Heart left ventricle (tissue), 13 donors: ENCODE measurements at regions not wholly inside any gene's neighbourhood (a gene's known extent, or its start where the extent isn't known, plus 50 kb on each side); places are given as distances from the start of the nearest gene placed in this dataset.

Experiments used
- POLR2A ChIP-seq, 2 donors: fragments of 450-650 bp; IDR thresholded peaks; one replicate each; pipeline ENCODE4 v1.6.1; 2017; ENCODE audit warnings: antibody characterized with exemption in 2 of 2, mild to moderate bottlenecking in 2 of 2, moderate library complexity in 2 of 2
- TF ChIP-seq, protein P1 (sequence below), 12 donors: fragments of 200-600 bp; sonication (generic) in 4 of 12; IDR thresholded peaks; one replicate each; pipeline versions ENCODE4 v1.5.0 to v1.8.0; 2018 to 2022; ENCODE audit warnings: antibody characterized with exemption in 12 of 12, mild to moderate bottlenecking in 5 of 12
- donor health status: ischemic (EF 13 %, LVEDD 7.1; RV severe dilation, severe dysfunction).
- donor health status: DM: no; HTN: yes; CAD: no.
- donor health status: DM: no; HTN: no; CAD: no.
- donor health status: ischemic (EF 25% LVEDD 6.9; RV normal size, moderate dysfunction).
- donor health status: ischemic (EF 25% LVEDD 5.7; RV mildly dilated, moderate dysfunction).
- donor health status: ischemic (EF 35%, LVEDD 5.7; RV mildly dilated, moderate dysfunction).
- donor health status: nonischemic (EF 11% LVEDD 7.7; RV severe dilation, severe dysfunction).
- donor health status: DM: yes; HTN: yes; CAD: no.
- donor health status: PGD.
- donor health status: ischemic (EF 29% LVEDD 5.4; RV normal size, mild dysfunction).
- donor health status: nonischemic (EF 23%, LVEDD 6.1; RV moderate dilation, normal function).

DNA sequence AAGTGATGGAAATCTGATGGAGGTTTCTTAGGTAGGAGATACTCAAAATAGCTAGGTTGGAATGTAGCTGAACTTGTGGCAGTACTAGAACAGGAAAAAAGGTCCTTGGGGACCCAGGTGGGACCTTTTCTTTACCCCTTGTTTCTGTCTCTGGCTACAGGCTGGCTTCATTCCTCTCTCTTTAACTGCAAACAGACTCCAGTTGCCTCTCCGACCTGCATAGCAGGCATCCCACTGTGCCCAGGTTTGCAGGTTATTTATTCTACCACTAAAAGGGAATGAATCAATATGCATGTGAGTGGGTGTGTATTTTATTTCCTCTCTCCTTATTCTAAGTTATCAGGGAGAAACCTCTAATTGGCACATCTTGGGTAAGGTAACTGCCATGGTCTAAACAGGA, 758.1 kb downstream of the MED13L start:
- TF ChIP-seq, protein P1, sequence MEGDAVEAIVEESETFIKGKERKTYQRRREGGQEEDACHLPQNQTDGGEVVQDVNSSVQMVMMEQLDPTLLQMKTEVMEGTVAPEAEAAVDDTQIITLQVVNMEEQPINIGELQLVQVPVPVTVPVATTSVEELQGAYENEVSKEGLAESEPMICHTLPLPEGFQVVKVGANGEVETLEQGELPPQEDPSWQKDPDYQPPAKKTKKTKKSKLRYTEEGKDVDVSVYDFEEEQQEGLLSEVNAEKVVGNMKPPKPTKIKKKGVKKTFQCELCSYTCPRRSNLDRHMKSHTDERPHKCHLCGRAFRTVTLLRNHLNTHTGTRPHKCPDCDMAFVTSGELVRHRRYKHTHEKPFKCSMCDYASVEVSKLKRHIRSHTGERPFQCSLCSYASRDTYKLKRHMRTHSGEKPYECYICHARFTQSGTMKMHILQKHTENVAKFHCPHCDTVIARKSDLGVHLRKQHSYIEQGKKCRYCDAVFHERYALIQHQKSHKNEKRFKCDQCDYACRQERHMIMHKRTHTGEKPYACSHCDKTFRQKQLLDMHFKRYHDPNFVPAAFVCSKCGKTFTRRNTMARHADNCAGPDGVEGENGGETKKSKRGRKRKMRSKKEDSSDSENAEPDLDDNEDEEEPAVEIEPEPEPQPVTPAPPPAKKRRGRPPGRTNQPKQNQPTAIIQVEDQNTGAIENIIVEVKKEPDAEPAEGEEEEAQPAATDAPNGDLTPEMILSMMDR (IDR thresholded peaks at IDR 0.05): no peak
- TF ChIP-seq POLR2A (IDR thresholded peaks at IDR 0.05): no peak
